ENCODE measurements at regions not wholly inside any gene's neighbourhood (a gene's known extent, or its start where the extent isn't known, plus 50 kb on each side); places are given as distances from the start of the nearest gene placed in this dataset.

- TF ChIP-seq CTCF (IDR thresholded peaks at IDR 0.05), result no peak
- no peak for TF ChIP-seq EZH2phosphoT487 (IDR thresholded peaks at IDR 0.05)
Observed at GRCh38 chr15:89030311-89030710, 57.9 kb upstream of the ABHD2 start.
